ENCODE measurements at regions not wholly inside any gene's neighbourhood (a gene's known extent, or its start where the extent isn't known, plus 50 kb on each side); places are given as distances from the start of the nearest gene placed in this dataset.

DNA sequence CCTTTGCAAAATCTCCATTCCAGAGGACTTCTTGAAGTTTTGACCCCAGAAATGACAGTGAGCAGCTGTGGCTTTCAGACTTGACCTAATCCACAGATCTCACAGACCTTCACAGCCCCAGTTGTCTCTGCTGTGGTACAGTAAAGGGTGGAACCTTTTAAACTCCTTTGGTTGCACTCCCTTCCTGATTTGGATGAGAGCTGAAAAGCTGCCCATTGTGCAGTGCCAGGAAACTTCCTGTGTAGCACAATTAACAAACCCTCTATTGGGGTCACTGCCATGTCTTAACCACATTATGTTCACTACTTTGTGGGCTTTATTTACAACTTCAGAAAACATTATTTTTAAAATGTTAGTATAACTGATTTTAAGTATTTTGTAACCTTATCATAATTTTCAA is 56.7 kb upstream of the PCSK5 start:
- H3K4me3 ChIP-seq: no peak overlapping the region
- no peak overlapping the region for H3K27ac ChIP-seq
- no peak for DNase-seq (ENCODE audit: low spot score)
- TF ChIP-seq, protein P1, sequence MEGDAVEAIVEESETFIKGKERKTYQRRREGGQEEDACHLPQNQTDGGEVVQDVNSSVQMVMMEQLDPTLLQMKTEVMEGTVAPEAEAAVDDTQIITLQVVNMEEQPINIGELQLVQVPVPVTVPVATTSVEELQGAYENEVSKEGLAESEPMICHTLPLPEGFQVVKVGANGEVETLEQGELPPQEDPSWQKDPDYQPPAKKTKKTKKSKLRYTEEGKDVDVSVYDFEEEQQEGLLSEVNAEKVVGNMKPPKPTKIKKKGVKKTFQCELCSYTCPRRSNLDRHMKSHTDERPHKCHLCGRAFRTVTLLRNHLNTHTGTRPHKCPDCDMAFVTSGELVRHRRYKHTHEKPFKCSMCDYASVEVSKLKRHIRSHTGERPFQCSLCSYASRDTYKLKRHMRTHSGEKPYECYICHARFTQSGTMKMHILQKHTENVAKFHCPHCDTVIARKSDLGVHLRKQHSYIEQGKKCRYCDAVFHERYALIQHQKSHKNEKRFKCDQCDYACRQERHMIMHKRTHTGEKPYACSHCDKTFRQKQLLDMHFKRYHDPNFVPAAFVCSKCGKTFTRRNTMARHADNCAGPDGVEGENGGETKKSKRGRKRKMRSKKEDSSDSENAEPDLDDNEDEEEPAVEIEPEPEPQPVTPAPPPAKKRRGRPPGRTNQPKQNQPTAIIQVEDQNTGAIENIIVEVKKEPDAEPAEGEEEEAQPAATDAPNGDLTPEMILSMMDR (IDR thresholded peaks at IDR 0.05): no peak

DNA sequence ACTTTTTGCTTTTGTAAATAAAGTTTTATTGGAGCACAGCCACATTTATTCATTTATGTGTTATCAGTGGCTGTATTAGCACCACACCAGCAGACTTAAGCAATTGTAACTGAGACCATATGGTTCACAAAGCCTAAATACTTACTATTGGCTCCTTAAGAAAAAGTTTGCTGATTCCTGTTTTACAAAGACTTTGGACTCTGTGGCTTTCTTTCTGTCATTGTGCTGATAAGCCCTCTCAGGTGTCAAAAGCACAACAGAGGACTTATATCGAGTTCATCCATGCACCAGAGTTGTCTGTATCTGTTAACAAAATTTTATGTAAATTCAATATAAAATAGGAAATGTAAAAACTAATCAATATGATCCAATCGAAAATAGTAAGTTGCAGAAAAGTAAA is 55.6 kb upstream of the PCSK5 start:
- no peak overlapping the region for H3K27ac ChIP-seq
- no peak overlapping the region for H3K4me3 ChIP-seq
- DNase-seq (ENCODE audit: low spot score): no peak
- TF ChIP-seq, protein P1 (IDR thresholded peaks at IDR 0.05): no peak
